Ovary (tissue), 7 donors: ENCODE measurements at regions not wholly inside any gene's neighbourhood (a gene's known extent, or its start where the extent isn't known, plus 50 kb on each side); places are given as distances from the start of the nearest gene placed in this dataset.
"Not testable (repeated sequence)": the region's sequence is repeated elsewhere in the genome, so short reads cannot be mapped to it uniquely, and the experiment has no call there.

Experiments
- DNase-seq, 5 donors: peaks; one replicate each; pipeline ENCODE4 v3.0.0-alpha.2; 2019 to 2020
- H3K27ac ChIP-seq, 2 donors: fragments of 200-600 bp; one replicate each; pipeline versions ENCODE4 v1.5.1 to v1.8.0; 2019 to 2022
- H3K27me3 ChIP-seq: fragments of 200-600 bp; one replicate; pipeline ENCODE4 v1.8.0; 2022
- H3K36me3 ChIP-seq: fragments of 200-600 bp; sonication (generic); one replicate; pipeline ENCODE4 v1.5.1; 2019
- H3K4me1 ChIP-seq: one replicate; pipeline ENCODE4 v1.8.1; 2013; ENCODE audit warnings: mild to moderate bottlenecking, moderate library complexity; ENCODE audit not compliant: insufficient read depth
- H3K4me3 ChIP-seq: fragments of 200-600 bp; sonication (generic); one replicate; pipeline ENCODE4 v1.5.1; 2017
- H3K9me3 ChIP-seq, 2 donors: fragments of 200-600 bp in 1 of 2; sonication (generic) in 1 of 2; one replicate each; pipeline versions ENCODE4 v1.5.1 to v1.8.1; 2013 to 2019; ENCODE audit warnings: mild to moderate bottlenecking in 1 of 2, moderate library complexity in 1 of 2
- CTCF ChIP-seq, 3 donors: fragments of 450-650 bp in 2 of 3; fragments of 200-600 bp in 1 of 3; IDR thresholded peaks; one replicate each; pipeline versions ENCODE4 v1.5.1 to v1.8.0; 2016 to 2022; ENCODE audit warnings: antibody characterized with exemption in 3 of 3, mild to moderate bottlenecking in 1 of 3
- EP300 ChIP-seq: sonication (generic); formaldehyde crosslinking; IDR thresholded peaks from one replicate; pipeline ENCODE4 v1.6.1; 2017; ENCODE audit warnings: antibody characterized with exemption
- POLR2A ChIP-seq: fragments of 450-650 bp; IDR thresholded peaks from one replicate; pipeline ENCODE4 v1.6.1; 2017; ENCODE audit warnings: antibody characterized with exemption, mild to moderate bottlenecking, moderate library complexity
- WGBS, 3 donors: extraction: QIAGEN DNeasy Blood & Tissue Kit in 1 of 3; methylation state at CpG; one replicate each; pipeline versions ENCODE4 v1.1.5 to v1.1.7; 2013 to 2017; 5-methylcytosine and 5-hydroxymethylcytosine counted together
- intact Hi-C, 4 donors: fragments of 100-400 bp; cut with DNase I; formaldehyde crosslinking; loops; one replicate each; pipeline versions ENCODE4 v1.11.0 to v1.15.1; 2022 to 2023
- donor health status: DM: no; HTN: no; CAD: no; lungs with moderate emphysema.
- donor health status: DM: no; HTN: no; CAD: no.
- donor health status: Bipolar disorder and iron deficiency.
- donor health status: DM: no; HTN: no; CAD: no.
- donor health status: DM: yes; HTN: yes; CAD: no.

DNA sequence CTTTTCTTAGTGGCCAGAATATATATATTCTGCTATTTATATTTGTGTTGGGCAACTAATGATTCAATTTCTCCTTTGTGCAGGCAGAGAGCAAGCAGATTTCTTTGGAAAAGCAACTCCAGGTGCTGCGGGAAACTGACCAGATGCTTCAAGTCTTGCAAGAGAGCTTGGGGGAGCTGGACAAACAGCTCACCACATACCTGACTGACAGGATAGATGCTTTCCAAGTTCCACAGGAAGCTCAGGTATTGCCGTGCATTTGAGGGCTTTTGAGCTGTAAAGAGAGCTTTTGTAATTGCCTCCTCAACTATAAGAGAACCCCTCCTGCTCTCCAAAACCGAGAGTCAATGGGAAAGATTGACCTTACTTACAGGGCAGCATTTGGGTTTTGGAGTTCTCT, 203.5 kb downstream of the UTRN start:
- intact Hi-C loops = loop anchor here in 2 of 4 donors (10.0 kb wide), 2 partner anchors 204 to 384 kb away; partner anchors contain the start of gene UTRN (in 1 of the 2)
- no peak for DNase-seq
- no peaks in the 10 kb centered on the region for H3K4me1 ChIP-seq
- 87 to 91% (median 89%) methylated on average over 3 of the region's 3 CpGs for WGBS, 3 donors
- no peak for TF ChIP-seq CTCF (IDR thresholded peaks at IDR 0.05)
- no peak for TF ChIP-seq EP300
- TF ChIP-seq POLR2A = no peak
- no peaks in the 10 kb centered on the region for H3K36me3 ChIP-seq
- H3K9me3 ChIP-seq = no peaks in the 10 kb centered on the region
- no peak overlapping the region for H3K4me3 ChIP-seq
- H3K27me3 ChIP-seq = no peaks in the 10 kb centered on the region
- H3K27ac ChIP-seq = no peak overlapping the region

GRCh38 chr6:144493035-144493910, 208.1 kb downstream of the UTRN start:
- no peaks in the 10 kb centered on the region for H3K27me3 ChIP-seq
- WGBS, 3 donors = 75 to 83% (median 76%) methylated on average over 6 of the region's 6 CpGs
- no peak for TF ChIP-seq EP300
- TF ChIP-seq POLR2A = no peak
- TF ChIP-seq CTCF (IDR thresholded peaks at IDR 0.05) = no peak
- H3K4me3 ChIP-seq = no peak overlapping the region
- no peaks in the 10 kb centered on the region for H3K36me3 ChIP-seq
- DNase-seq = no peak
- no peak overlapping the region for H3K27ac ChIP-seq
- H3K9me3 ChIP-seq = no peaks in the 10 kb centered on the region
- no peaks in the 10 kb centered on the region for H3K4me1 ChIP-seq
- intact Hi-C loops = loop anchor here in 1 of 4 donors (2.0 kb wide), 1 partner anchor 18 kb away; no protein-coding TSS in a partner anchor

DNA sequence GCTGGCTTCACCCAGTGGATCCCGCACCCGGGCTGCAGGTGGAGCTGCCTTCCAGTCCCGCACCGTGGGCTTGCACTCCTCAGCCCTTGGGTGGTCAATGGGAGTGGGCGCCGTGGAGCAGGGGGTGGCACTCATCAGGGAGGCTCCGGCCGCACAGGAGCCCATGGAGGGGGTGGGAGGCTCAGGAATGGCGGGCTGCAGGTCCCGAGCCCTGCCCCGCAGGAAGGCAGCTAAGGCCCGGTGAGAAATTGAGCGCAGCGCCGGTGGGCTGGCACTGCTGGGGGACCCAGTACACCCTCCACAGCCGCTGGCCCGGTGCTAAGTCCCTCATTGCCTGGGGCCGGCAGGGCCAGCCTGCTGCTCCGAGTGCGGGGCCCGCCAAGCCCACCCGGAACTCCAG, 209.9 kb downstream of the UTRN start:
- 98 to 99% (median 98%) methylated on average over 20 to 22 of the region's 22 CpGs for WGBS, 3 donors
- intact Hi-C loops, H3K27me3 ChIP-seq, H3K4me1 ChIP-seq, H3K9me3 ChIP-seq, H3K36me3 ChIP-seq, H3K27ac ChIP-seq, DNase-seq, H3K4me3 ChIP-seq: not testable (repeated sequence)

GRCh38 chr6:144497650-144498049, 212.5 kb downstream of the UTRN start:
- TF ChIP-seq POLR2A = no peak
- no peak overlapping the region for H3K4me3 ChIP-seq

DNA sequence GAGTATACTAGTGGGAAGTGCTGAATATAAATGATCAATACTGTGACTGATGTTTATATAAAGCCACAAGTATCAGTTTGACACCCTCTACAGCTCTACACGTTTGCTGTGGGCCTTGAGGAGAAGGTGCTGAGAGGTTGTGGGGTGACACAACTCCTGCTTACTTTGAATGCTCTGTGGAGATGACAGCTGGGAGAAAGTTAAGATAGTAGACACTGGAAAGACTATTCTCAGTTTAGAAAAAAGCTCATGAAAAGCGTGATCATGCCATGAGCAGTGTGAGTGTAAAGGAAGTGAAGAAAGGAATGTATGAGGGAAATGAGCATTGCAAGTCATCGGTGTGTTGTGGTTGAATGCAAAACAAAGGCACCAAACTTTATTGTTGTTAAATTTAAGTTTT, 215.8 kb downstream of the UTRN start:
- intact Hi-C loops = no loop called here
- Histone ChIP-seq H3K4me1 (no peaks in the 10 kb centered on the region), H3K27me3 (no peaks in the 10 kb centered on the region), H3K9me3 (peaks cover 0 to 4% of the 10 kb centered on the region in 2 donors), H3K4me3 (no peak overlapping the region), H3K36me3 (no peaks in the 10 kb centered on the region), H3K27ac (no peak overlapping the region)
- no peak for TF ChIP-seq POLR2A
- no peak for TF ChIP-seq CTCF (IDR thresholded peaks at IDR 0.05)
- TF ChIP-seq EP300 = no peak
- DNase-seq = no peak
- WGBS, 3 donors = 33 to 48% (median 34%) methylated on average over 3 of the region's 3 CpGs

More at GRCh38 chr6:144497650-144498049, 212.5 kb downstream of the UTRN start:
- intact Hi-C loops = no loop called here
- H3K9me3 ChIP-seq = no peaks in the 10 kb centered on the region
- no peaks in the 10 kb centered on the region for H3K4me1 ChIP-seq
- H3K27me3 ChIP-seq = no peaks in the 10 kb centered on the region
- no peak overlapping the region for H3K27ac ChIP-seq
- no peaks in the 10 kb centered on the region for H3K36me3 ChIP-seq
- WGBS, 3 donors = 81 to 97% (median 90%) methylated on average over 1 of the region's 1 CpG
- no peak for DNase-seq

GRCh38 chr6:144505214-144505613, 220.1 kb downstream of the UTRN start:
- H3K4me3 ChIP-seq, H3K36me3 ChIP-seq, H3K27ac ChIP-seq, DNase-seq, H3K27me3 ChIP-seq, H3K4me1 ChIP-seq, H3K9me3 ChIP-seq, intact Hi-C loops: not testable (repeated sequence)
- 96 to 97% (median 97%) methylated on average over 4 of the region's 4 CpGs for WGBS, 3 donors

- 92 to 98% (median 97%) methylated on average over 3 of the region's 3 CpGs for WGBS, 3 donors
Measured at GRCh38 chr6:144506051-144506450, 220.9 kb downstream of the UTRN start.

DNA sequence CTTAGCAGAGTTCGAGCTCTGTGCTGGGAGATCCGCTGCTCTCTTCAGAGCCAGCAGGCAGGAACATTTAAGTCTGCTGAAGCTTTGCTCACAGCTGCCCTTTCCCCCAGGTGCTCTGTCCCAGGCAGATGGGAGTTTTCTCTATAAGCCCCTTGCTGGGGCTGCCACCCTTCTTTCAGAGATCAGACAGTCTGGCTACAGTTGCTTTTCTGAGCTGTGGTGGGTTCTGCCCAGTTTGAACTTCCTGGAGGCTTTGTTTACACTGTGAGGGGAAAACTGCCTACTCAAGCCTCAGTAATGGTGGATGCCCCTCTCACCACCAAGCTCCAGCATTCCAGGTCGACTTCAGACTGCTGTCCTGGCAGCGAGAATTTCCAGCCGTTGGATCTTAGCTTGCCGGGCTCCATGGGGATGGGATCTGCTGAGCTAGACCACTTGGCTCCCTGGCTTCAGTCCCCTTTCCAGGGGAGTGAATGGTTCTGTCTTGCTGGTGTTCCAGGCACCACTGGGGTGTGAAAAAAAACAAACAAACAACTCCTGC, 222.7 kb downstream of the UTRN start:
- DNase-seq, H3K4me3 ChIP-seq, H3K27ac ChIP-seq, H3K4me1 ChIP-seq, intact Hi-C loops, H3K36me3 ChIP-seq, H3K27me3 ChIP-seq, H3K9me3 ChIP-seq: not testable (repeated sequence)
- 93 to 96% (median 94%) methylated on average over 6 of the region's 6 CpGs for WGBS, 3 donors

More at GRCh38 chr6:144506051-144506450, 220.9 kb downstream of the UTRN start:
- DNase-seq, H3K9me3 ChIP-seq, H3K4me1 ChIP-seq, H3K27ac ChIP-seq, H3K36me3 ChIP-seq, intact Hi-C loops, H3K4me3 ChIP-seq, H3K27me3 ChIP-seq: not testable (repeated sequence)
